CD4-positive, CD25-positive, alpha-beta regulatory T cell (primary cell): ENCODE measurements at regions not wholly inside any gene's neighbourhood (a gene's known extent, or its start where the extent isn't known, plus 50 kb on each side); places are given as distances from the start of the nearest gene placed in this dataset.

Experiments
- ATAC-seq, 2 donors: fragments of 150-1000 bp; cut with Tn5 transposase; one replicate each; pipeline ENCODE4 v1.10.0; 2021; ENCODE audit warnings: low read depth in 2 of 2, moderate number of reproducible peaks in 2 of 2, moderate library complexity in 1 of 2
- DNase-seq, 3 donors: peaks; one replicate each; pipeline versions ENCODE4 v3.0.0 to v3.0.0-alpha.2; 2012 to 2022; ENCODE audit warnings: mixed read lengths in 1 of 3
- H3K27ac ChIP-seq: one replicate; pipeline ENCODE4 v1.7.0; 2013; ENCODE audit warnings: mild to moderate bottlenecking, low read length; ENCODE audit not compliant: insufficient read depth, poor library complexity, severe bottlenecking
- H3K27me3 ChIP-seq: one replicate; pipeline ENCODE4 v1.7.0; 2013; ENCODE audit warnings: low read length; ENCODE audit not compliant: control insufficient read depth, insufficient read depth
- H3K36me3 ChIP-seq: one replicate; pipeline ENCODE4 v1.7.0; 2013; ENCODE audit warnings: mild to moderate bottlenecking, low read length, moderate library complexity; ENCODE audit not compliant: control insufficient read depth, insufficient read depth
- H3K4me1 ChIP-seq: 2 replicates; pipeline ENCODE4 v1.7.0; 2013; ENCODE audit warnings: mild to moderate bottlenecking, low read length; ENCODE audit not compliant: insufficient read depth, control insufficient read depth, poor library complexity, severe bottlenecking
- H3K4me3 ChIP-seq: one replicate; pipeline ENCODE4 v1.7.0; 2013; ENCODE audit warnings: low read depth, mild to moderate bottlenecking, low read length, moderate library complexity
- H3K9me3 ChIP-seq, 2 experiments: 1 replicate in 1 of 2; 2 replicates in 1 of 2; pipeline ENCODE4 v1.7.0; 2013; ENCODE audit warnings: low read length in 2 of 2, mild to moderate bottlenecking in 1 of 2, moderate library complexity in 1 of 2; ENCODE audit not compliant: control insufficient read depth in 2 of 2
- H3K27ac Mint-ChIP-seq, 3 donors: one replicate each; pipeline ENCODE4 v1.8.0; 2020 to 2022; ENCODE audit warnings: mild to moderate bottlenecking in 3 of 3, mixed read lengths in 3 of 3, moderate library complexity in 2 of 3
- H3K27me3 Mint-ChIP-seq: one replicate; pipeline ENCODE4 v1.8.0; 2022; ENCODE audit warnings: mild to moderate bottlenecking, mixed read lengths
- H3K36me3 Mint-ChIP-seq: one replicate; pipeline ENCODE4 v1.8.0; 2020; ENCODE audit warnings: mixed read lengths
- H3K4me1 Mint-ChIP-seq, 4 donors: one replicate each; pipeline ENCODE4 v1.8.0; 2020 to 2022; ENCODE audit warnings: mixed read lengths in 4 of 4, mild to moderate bottlenecking in 1 of 4
- H3K4me3 Mint-ChIP-seq, 4 donors: one replicate each; pipeline ENCODE4 v1.8.0; 2020 to 2022; ENCODE audit warnings: mild to moderate bottlenecking in 4 of 4, mixed read lengths in 4 of 4, moderate library complexity in 3 of 4
- H3K9me3 Mint-ChIP-seq, 7 donors: one replicate each; pipeline ENCODE4 v1.8.0; 2020 to 2022; ENCODE audit warnings: mixed read lengths in 7 of 7, mild to moderate bottlenecking in 3 of 7, moderate library complexity in 2 of 7

DNA sequence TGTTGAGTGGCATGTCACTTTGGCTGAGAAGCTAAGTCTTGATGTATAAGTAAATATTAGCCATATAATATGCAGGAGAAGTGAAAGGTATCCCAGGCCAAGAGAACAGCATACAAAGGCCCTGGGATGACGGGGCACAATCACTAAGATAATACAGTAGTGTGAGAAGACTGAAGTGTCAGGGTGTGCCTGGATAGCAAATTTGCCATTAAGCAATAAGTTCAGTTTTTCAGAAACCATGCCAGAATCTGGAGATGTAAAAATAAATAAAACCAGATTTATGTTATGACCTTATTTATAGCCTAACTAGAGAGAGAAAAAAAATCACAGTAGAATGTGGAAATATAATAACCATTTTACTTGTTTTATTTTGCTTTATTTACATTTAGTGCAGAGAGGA, 1858.7 kb upstream of the CELF4 start:
- no peaks in the 10 kb centered on the region for H3K9me3 ChIP-seq
- no peaks in the 10 kb centered on the region for H3K36me3 ChIP-seq
- Mint-ChIP-seq H3K4me3 (no peak overlapping the region), H3K9me3 (peaks cover 0 to 32% (median 11%) of the 10 kb centered on the region in 7 donors), H3K27me3 (no peaks in the 10 kb centered on the region), H3K4me1 (no peaks in the 10 kb centered on the region), H3K27ac (no peak overlapping the region), H3K36me3 (no peaks in the 10 kb centered on the region)
- no peak overlapping the region for H3K4me3 ChIP-seq
- H3K27ac ChIP-seq: no peak overlapping the region
- no peak for ATAC-seq
- H3K27me3 ChIP-seq: no peaks in the 10 kb centered on the region
- no peak for DNase-seq
- H3K4me1 ChIP-seq: no peaks in the 10 kb centered on the region

DNA sequence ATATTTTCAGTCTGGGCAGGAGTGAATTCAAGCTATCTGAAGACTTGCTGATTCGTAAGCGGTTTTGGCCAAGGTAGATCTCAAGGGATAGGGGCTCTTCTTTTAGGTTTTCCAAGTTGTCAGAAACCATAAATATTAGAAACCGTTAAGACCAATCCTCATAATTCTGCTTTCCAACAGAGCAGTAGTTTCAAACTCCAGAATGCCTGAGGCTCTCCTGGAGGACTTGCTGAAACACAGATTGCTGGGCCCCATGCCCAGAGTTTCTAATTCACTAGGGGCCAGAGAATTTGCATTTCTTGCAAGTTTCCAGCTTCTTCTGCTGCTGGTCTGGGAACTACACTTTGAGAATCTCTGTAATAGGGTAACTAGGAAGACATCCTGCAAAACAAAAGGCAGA, 1855.7 kb upstream of the CELF4 start:
- Histone ChIP-seq H3K27me3 (no peaks in the 10 kb centered on the region), H3K27ac (no peak overlapping the region), H3K36me3 (no peaks in the 10 kb centered on the region), H3K4me3 (no peak overlapping the region), H3K9me3 (no peaks in the 10 kb centered on the region), H3K4me1 (no peaks in the 10 kb centered on the region)
- ATAC-seq (no peak), DNase-seq (no peak)
- Mint-ChIP-seq H3K27ac (no peak overlapping the region), H3K4me1 (no peaks in the 10 kb centered on the region), H3K36me3 (no peaks in the 10 kb centered on the region), H3K9me3 (peaks cover 0 to 25% (median 8%) of the 10 kb centered on the region in 7 donors), H3K27me3 (no peaks in the 10 kb centered on the region), H3K4me3 (no peak overlapping the region)

DNA sequence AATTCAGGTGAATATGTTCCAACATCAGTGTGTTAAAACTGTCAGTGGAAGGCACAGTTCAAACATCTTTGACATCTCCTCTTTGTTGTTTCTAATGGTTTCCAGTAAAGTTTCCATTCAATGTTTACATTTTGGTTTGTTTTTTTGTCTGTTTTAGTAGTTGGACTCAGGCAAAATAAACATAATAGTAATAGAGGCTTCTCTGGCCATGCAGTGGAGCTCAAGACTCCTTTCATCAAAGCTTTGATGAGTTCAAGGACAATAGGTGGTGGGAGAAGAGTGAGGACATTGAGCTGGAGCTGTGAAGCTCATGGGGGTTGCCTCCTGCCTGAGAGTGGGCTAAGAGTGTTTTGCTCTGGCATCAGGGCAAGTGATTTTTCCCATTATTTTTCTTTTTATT, 1853.7 kb upstream of the CELF4 start:
- H3K27me3 Mint-ChIP-seq: no peaks in the 10 kb centered on the region
- no peaks in the 10 kb centered on the region for H3K4me1 Mint-ChIP-seq
- no peaks in the 10 kb centered on the region for H3K36me3 Mint-ChIP-seq
- Histone ChIP-seq H3K27ac (no peak overlapping the region), H3K36me3 (no peaks in the 10 kb centered on the region), H3K4me3 (no peak overlapping the region), H3K4me1 (no peaks in the 10 kb centered on the region), H3K9me3 (no peaks in the 10 kb centered on the region), H3K27me3 (no peaks in the 10 kb centered on the region)
- peaks cover 0 to 15% (median 5%) of the 10 kb centered on the region in 7 donors for H3K9me3 Mint-ChIP-seq
- H3K4me3 Mint-ChIP-seq: no peak overlapping the region
- DNase-seq: no peak
- ATAC-seq: no peak
- no peak overlapping the region for H3K27ac Mint-ChIP-seq

DNA sequence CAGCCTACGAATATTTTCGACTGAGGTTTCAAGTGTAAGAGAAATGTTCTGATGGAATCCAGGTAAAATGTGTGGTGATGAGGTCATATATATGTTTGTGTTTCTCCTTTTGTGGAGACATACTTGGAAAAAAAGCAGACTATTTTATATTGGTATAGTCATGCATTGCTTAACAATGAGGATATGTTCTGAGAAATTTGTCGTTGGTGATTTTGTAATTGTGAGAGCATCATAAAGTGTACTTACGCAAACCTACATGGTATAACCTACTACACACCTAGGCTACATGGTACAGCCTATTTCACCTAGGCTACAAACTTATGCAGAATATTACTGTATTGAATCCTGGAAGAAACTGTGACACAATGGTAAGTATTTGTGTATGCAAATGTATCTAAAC, 1849.9 kb upstream of the CELF4 start:
- no peak overlapping the region for H3K27ac Mint-ChIP-seq
- DNase-seq (no peak), ATAC-seq (no peak)
- no peaks in the 10 kb centered on the region for H3K27me3 Mint-ChIP-seq
- no peaks in the 10 kb centered on the region for H3K4me1 Mint-ChIP-seq
- Histone ChIP-seq H3K27me3 (no peaks in the 10 kb centered on the region), H3K27ac (no peak overlapping the region), H3K4me3 (no peak overlapping the region), H3K36me3 (no peaks in the 10 kb centered on the region), H3K4me1 (no peaks in the 10 kb centered on the region), H3K9me3 (no peaks in the 10 kb centered on the region)
- no peak overlapping the region for H3K4me3 Mint-ChIP-seq
- H3K36me3 Mint-ChIP-seq: no peaks in the 10 kb centered on the region
- peaks cover 0 to 18% (median 4%) of the 10 kb centered on the region in 7 donors for H3K9me3 Mint-ChIP-seq

DNA sequence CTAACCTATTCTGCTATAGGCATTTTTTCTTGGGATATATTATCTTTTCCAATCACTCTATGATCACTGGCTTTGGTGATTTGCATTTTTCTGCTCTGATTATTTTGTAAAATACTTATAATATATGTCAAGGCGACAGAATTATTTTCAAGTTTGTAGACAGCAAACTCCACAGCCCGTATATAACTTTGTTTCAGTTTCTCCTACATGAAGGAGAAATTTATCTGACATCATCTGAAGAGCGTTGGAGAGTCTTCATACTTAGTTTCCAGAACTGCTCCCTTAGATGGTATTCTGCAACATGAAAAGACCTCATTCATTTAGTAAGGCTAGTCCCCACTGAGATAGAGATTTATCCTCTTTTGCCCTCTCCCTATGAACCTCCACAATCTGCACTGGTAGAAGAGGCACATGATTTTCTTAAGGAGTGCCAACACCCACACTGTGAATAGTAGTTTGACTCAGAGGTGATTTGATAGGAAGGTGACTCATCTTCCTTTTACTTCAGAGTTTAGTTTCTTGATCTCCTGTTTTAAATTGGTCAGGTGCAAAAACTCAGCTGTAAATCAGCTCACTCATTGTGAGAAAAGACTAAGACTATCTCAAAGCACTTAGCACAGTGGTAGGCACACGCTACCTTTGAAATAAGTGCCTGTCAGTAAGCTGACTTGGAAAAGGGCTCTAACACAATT, 1848.6 kb upstream of the CELF4 start:
- Histone ChIP-seq H3K4me1 (no peaks in the 10 kb centered on the region), H3K27me3 (no peaks in the 10 kb centered on the region), H3K4me3 (peak overlapping the region; percentile 11), H3K36me3 (no peaks in the 10 kb centered on the region), H3K27ac (no peak overlapping the region), H3K9me3 (no peaks in the 10 kb centered on the region)
- Mint-ChIP-seq H3K4me1 (no peaks in the 10 kb centered on the region), H3K27ac (no peak overlapping the region), H3K27me3 (no peaks in the 10 kb centered on the region), H3K9me3 (peaks cover 0 to 22% (median 4%) of the 10 kb centered on the region in 7 donors), H3K36me3 (no peaks in the 10 kb centered on the region), H3K4me3 (no peak overlapping the region)
- DNase-seq (peak in 1 of 3 donors; percentile 4), ATAC-seq (no peak)

DNA sequence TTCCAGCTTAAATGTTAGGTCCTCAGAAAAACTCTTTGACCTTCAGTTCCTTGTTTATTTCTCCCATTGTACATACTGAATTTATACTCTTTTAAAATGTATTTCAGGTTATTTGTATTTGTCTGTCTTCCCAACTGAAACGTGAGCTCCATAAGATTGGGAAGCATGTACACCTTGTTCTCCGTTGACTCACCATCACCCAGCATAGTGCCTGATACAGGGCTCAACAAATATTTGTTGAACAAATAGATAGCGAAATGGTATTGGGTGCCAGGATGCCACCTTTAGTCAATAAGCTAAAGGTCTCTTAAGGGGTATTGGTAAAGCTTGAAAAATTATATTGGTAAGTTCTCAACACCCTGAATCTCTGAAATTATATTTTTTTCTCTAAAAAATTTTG, 1841.3 kb upstream of the CELF4 start:
- Histone ChIP-seq H3K4me3 (no peak overlapping the region), H3K27me3 (no peaks in the 10 kb centered on the region), H3K27ac (no peak overlapping the region), H3K4me1 (no peaks in the 10 kb centered on the region), H3K9me3 (no peaks in the 10 kb centered on the region), H3K36me3 (no peaks in the 10 kb centered on the region)
- Mint-ChIP-seq H3K4me1 (no peaks in the 10 kb centered on the region), H3K4me3 (no peak overlapping the region), H3K36me3 (no peaks in the 10 kb centered on the region), H3K27me3 (no peaks in the 10 kb centered on the region), H3K27ac (no peak overlapping the region), H3K9me3 (peaks cover 0 to 12% (median 7%) of the 10 kb centered on the region in 7 donors)
- no peak for ATAC-seq
- DNase-seq: no peak

DNA sequence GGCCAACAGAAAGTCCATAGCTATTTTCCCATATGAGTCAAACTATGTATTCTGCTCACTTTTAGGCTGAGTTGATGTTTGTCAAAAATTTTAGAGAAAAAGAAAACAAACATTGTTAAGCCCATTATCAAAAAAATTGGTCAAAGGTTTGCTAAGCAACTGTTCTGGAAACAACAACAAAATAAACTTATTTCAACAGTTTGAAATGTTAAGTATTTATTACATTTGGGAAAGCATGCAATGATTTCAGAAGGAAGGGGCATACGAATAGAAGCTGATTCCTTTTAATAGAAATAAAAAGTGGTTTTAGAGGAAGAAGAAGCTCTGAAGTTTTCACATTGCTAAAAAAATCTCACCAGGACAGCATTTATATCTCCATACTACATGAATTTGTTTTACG, 1837.5 kb upstream of the CELF4 start:
- H3K27ac ChIP-seq: no peak overlapping the region
- no peaks in the 10 kb centered on the region for H3K36me3 Mint-ChIP-seq
- DNase-seq (no peak), ATAC-seq (no peak)
- no peak overlapping the region for H3K27ac Mint-ChIP-seq
- H3K4me3 ChIP-seq: no peak overlapping the region
- H3K27me3 Mint-ChIP-seq: no peaks in the 10 kb centered on the region
- no peak overlapping the region for H3K4me3 Mint-ChIP-seq
- H3K9me3 Mint-ChIP-seq: peaks cover 0 to 8% (median 5%) of the 10 kb centered on the region in 7 donors
- H3K36me3 ChIP-seq: no peaks in the 10 kb centered on the region
- H3K9me3 ChIP-seq: no peaks in the 10 kb centered on the region
- H3K27me3 ChIP-seq: no peaks in the 10 kb centered on the region
- H3K4me1 ChIP-seq: no peaks in the 10 kb centered on the region
- no peaks in the 10 kb centered on the region for H3K4me1 Mint-ChIP-seq

DNA sequence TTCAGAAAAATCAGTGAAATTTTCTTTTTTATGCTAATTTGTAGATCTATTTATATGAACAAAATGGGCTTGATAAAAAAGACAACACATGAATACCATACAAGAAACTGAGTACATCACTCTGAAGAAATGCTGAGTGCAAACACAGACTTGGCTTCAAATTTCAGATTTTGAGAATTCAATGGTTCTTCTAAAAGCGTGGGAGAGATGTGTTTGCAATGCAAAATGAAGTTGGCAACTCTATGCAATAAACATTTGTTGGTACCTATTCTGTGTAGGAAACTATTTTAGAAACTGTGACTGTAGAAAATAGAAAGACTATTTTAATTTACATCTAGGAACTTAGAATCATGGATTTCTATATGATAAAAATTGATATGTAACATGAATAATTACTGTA, 1834.1 kb upstream of the CELF4 start:
- ATAC-seq: no peak
- Mint-ChIP-seq H3K9me3 (peaks cover 0 to 20% (median 5%) of the 10 kb centered on the region in 7 donors), H3K4me3 (no peak overlapping the region), H3K4me1 (no peaks in the 10 kb centered on the region), H3K36me3 (no peaks in the 10 kb centered on the region), H3K27ac (no peak overlapping the region), H3K27me3 (no peaks in the 10 kb centered on the region)
- no peaks in the 10 kb centered on the region for H3K9me3 ChIP-seq
- no peak overlapping the region for H3K27ac ChIP-seq
- no peak for DNase-seq
- no peaks in the 10 kb centered on the region for H3K36me3 ChIP-seq
- no peaks in the 10 kb centered on the region for H3K27me3 ChIP-seq
- H3K4me3 ChIP-seq: no peak overlapping the region
- H3K4me1 ChIP-seq: no peaks in the 10 kb centered on the region
